ENCODE measurements at regions not wholly inside any gene's neighbourhood (a gene's known extent, or its start where the extent isn't known, plus 50 kb on each side); places are given as distances from the start of the nearest gene placed in this dataset.

GRCh38 chr1:58367217-58367616 is 179.3 kb downstream of the OMA1 start:
- DNase-seq, result no peak

- DNase-seq, result no peak
These were observed 181.2 kb downstream of the OMA1 start for GRCh38 chr1:58365328-58365727.

GRCh38 chr1:58363585-58363984 is 182.9 kb downstream of the OMA1 start:
- DNase-seq, result no peak

GRCh38 chr1:58361134-58361533 is 185.4 kb downstream of the OMA1 start:
- no peak for DNase-seq

- no peak for DNase-seq
These were observed 188.2 kb downstream of the OMA1 start for GRCh38 chr1:58358346-58358745.

GRCh38 chr1:58356402-58356801 is 190.1 kb downstream of the OMA1 start:
- DNase-seq, result no peak

- DNase-seq, result no peak
These were observed 193.4 kb downstream of the OMA1 start for GRCh38 chr1:58353168-58353567.

- no peak for DNase-seq
These were observed 193.9 kb downstream of the OMA1 start for GRCh38 chr1:58352476-58353092.

GRCh38 chr1:58346036-58346355 is 200.5 kb downstream of the OMA1 start:
- DNase-seq, result no peak

- no peak for DNase-seq
These were observed 201.1 kb downstream of the OMA1 start for GRCh38 chr1:58345215-58346035.

- no peak for DNase-seq
These were observed 206.3 kb downstream of the OMA1 start for GRCh38 chr1:58340185-58340584.

- no peak for DNase-seq
These were observed 208.4 kb downstream of the OMA1 start for GRCh38 chr1:58338081-58338480.

GRCh38 chr1:58333511-58333910 is 213.0 kb downstream of the OMA1 start:
- no peak for DNase-seq

- no peak for DNase-seq
These were observed 215.4 kb downstream of the OMA1 start for GRCh38 chr1:58331156-58331555.

GRCh38 chr1:58325866-58326265 is 220.7 kb downstream of the OMA1 start:
- DNase-seq, result no peak

GRCh38 chr1:58324558-58324957 is 222.0 kb downstream of the OMA1 start:
- no peak for DNase-seq

- no peak for DNase-seq
These were observed 228.1 kb downstream of the OMA1 start for GRCh38 chr1:58318157-58319005.

GRCh38 chr1:58317694-58318093 is 228.8 kb downstream of the OMA1 start:
- DNase-seq, result no peak

GRCh38 chr1:58317086-58317485 is 229.4 kb downstream of the OMA1 start:
- DNase-seq, result no peak

- no peak for DNase-seq
These were observed 230.4 kb downstream of the OMA1 start for GRCh38 chr1:58316141-58316540.

- no peak for DNase-seq
These were observed 233.5 kb downstream of the OMA1 start for GRCh38 chr1:58312971-58313563.

GRCh38 chr1:58312461-58312860 is 234.1 kb downstream of the OMA1 start:
- no peak for DNase-seq

GRCh38 chr1:58310881-58311280 is 235.6 kb downstream of the OMA1 start:
- DNase-seq, result no peak

All from RPMI8226 (cell line).